ENCODE measurements at regions not wholly inside any gene's neighbourhood (a gene's known extent, or its start where the extent isn't known, plus 50 kb on each side); places are given as distances from the start of the nearest gene placed in this dataset.

GRCh38 chr3:116916836-116917235 lies 207.3 kb downstream of the TUSC7 start:
- H3K4me3 ChIP-seq (ENCODE audit: low read length), result no peak overlapping the region
- Mint-ChIP-seq H3K27ac (no peak overlapping the region), H3K4me1 (no peaks in the 10 kb centered on the region), H3K9me3 (peaks cover 1 to 4% (median 2%) of the 10 kb centered on the region in 5 donors), H3K27me3 (peaks cover 0 to 1% of the 10 kb centered on the region in 2 donors), H3K4me3 (no peak overlapping the region), H3K36me3 (no peaks in the 10 kb centered on the region)
- H3K36me3 ChIP-seq (ENCODE audit: insufficient read depth, low read length), result no peaks in the 10 kb centered on the region
- no peak overlapping the region for H3K27ac ChIP-seq (ENCODE audit: low read depth, low read length)
- H3K9me3 ChIP-seq (ENCODE audit: low read length), result no peaks in the 10 kb centered on the region
- H3K27me3 ChIP-seq (ENCODE audit: insufficient read depth, low read length, poor library complexity, severe bottlenecking), result no peaks in the 10 kb centered on the region
- POLR2A ChIA-PET, result no interaction called here
- no peaks in the 10 kb centered on the region for H3K4me1 ChIP-seq (ENCODE audit: insufficient read depth, low read length)
- CTCF ChIA-PET, result no interaction called here
- no peak for DNase-seq

DNA sequence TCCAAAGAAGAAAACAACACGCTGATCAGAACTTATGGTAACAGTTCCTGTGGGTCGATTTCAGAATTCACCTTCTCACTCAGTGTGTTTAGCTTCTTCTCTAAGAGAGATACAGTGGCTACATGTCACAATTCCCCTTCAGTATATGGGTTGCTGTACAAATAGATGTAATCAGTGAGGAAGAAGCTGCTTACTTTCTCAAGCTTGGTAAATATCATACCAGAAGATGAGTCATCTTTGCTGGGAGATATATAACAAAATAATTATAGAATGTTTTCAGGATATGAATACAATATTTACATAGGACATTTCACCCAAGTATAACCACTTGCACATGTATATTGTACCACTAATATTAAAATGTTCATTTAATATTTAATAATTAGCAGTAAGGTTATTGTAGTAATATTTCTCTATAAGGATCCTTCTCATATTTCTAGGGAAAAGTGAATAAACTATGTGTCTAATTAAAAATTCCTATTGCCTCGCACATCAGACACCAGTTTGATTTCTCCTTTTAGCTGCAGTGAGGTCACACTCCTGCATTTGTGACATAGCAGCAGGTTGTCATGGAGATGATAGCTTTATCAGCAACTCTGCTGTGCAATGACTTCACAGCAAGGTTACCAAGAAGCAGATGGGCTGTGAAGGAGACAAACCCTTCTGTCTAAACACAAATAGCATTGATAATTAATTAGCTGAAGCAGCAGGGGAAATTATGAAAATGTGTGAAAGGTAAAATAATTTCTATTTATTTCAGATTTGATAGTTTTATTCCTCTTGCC lies 211.4 kb downstream of the TUSC7 start:
- H3K9me3 Mint-ChIP-seq, result peaks cover 8 to 27% (median 12%) of the 10 kb centered on the region in 5 donors
- no peaks in the 10 kb centered on the region for H3K4me1 Mint-ChIP-seq
- CTCF ChIA-PET, result no interaction called here
- no peak overlapping the region for H3K27ac Mint-ChIP-seq
- H3K27me3 ChIP-seq (ENCODE audit: insufficient read depth, low read length, poor library complexity, severe bottlenecking), result no peaks in the 10 kb centered on the region
- no peaks in the 10 kb centered on the region for H3K27me3 Mint-ChIP-seq
- H3K4me3 ChIP-seq (ENCODE audit: low read length), result no peak overlapping the region
- H3K27ac ChIP-seq (ENCODE audit: low read depth, low read length), result no peak overlapping the region
- no peaks in the 10 kb centered on the region for H3K4me1 ChIP-seq (ENCODE audit: insufficient read depth, low read length)
- no peaks in the 10 kb centered on the region for H3K36me3 Mint-ChIP-seq
- no peaks in the 10 kb centered on the region for H3K9me3 ChIP-seq (ENCODE audit: low read length)
- POLR2A ChIA-PET, result no interaction called here
- no peaks in the 10 kb centered on the region for H3K36me3 ChIP-seq (ENCODE audit: insufficient read depth, low read length)
- no peak overlapping the region for H3K4me3 Mint-ChIP-seq
- DNase-seq, result no peak

- H3K36me3 ChIP-seq (ENCODE audit: insufficient read depth, low read length), result no peaks in the 10 kb centered on the region
- no peaks in the 10 kb centered on the region for H3K4me1 Mint-ChIP-seq
- H3K27me3 Mint-ChIP-seq, result no peaks in the 10 kb centered on the region
- H3K4me3 ChIP-seq (ENCODE audit: low read length), result no peak overlapping the region
- no peaks in the 10 kb centered on the region for H3K4me1 ChIP-seq (ENCODE audit: insufficient read depth, low read length)
- H3K27ac Mint-ChIP-seq, result no peak overlapping the region
- no peak overlapping the region for H3K27ac ChIP-seq (ENCODE audit: low read depth, low read length)
- no peaks in the 10 kb centered on the region for H3K36me3 Mint-ChIP-seq
- no peak for DNase-seq
- H3K9me3 Mint-ChIP-seq, result peaks cover 10 to 30% (median 17%) of the 10 kb centered on the region in 5 donors
- POLR2A ChIA-PET, result no interaction called here
- no peaks in the 10 kb centered on the region for H3K9me3 ChIP-seq (ENCODE audit: low read length)
- no peaks in the 10 kb centered on the region for H3K27me3 ChIP-seq (ENCODE audit: insufficient read depth, low read length, poor library complexity, severe bottlenecking)
- CTCF ChIA-PET, result no interaction called here
- no peak overlapping the region for H3K4me3 Mint-ChIP-seq
Observed at GRCh38 chr3:116927918-116928317, 218.3 kb downstream of the TUSC7 start.

GRCh38 chr3:116929505-116930222 lies 220.1 kb downstream of the TUSC7 start:
- Mint-ChIP-seq H3K4me3 (no peak overlapping the region), H3K36me3 (no peaks in the 10 kb centered on the region), H3K9me3 (peaks cover 10 to 22% (median 12%) of the 10 kb centered on the region in 5 donors), H3K4me1 (no peaks in the 10 kb centered on the region), H3K27me3 (no peaks in the 10 kb centered on the region), H3K27ac (no peak overlapping the region)
- Histone ChIP-seq H3K4me1 (ENCODE audit: insufficient read depth, low read length) (no peaks in the 10 kb centered on the region), H3K4me3 (ENCODE audit: low read length) (no peak overlapping the region), H3K27me3 (ENCODE audit: insufficient read depth, low read length, poor library complexity, severe bottlenecking) (no peaks in the 10 kb centered on the region), H3K36me3 (ENCODE audit: insufficient read depth, low read length) (no peaks in the 10 kb centered on the region), H3K27ac (ENCODE audit: low read depth, low read length) (no peak overlapping the region), H3K9me3 (ENCODE audit: low read length) (no peaks in the 10 kb centered on the region)
- CTCF ChIA-PET, result no interaction called here
- no peak for DNase-seq
- POLR2A ChIA-PET, result no interaction called here

DNA sequence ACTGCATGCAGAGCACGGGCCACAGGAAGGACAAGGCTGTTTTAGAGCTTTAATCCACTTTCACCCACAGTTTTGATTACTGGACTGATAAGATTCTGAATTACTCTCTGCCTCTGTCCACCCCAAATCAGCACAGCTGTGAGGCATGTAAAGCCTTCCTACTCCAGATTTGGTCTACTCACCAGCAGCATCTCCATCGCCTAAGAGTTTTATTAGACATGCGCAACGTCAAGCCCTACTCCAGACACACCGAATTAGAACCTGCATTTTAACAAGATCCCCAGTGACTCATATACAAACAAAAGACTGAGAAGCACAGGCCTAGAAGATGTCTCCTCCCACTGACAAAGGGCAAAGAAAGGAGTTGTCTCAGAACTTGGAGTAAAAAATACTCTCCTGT lies 221.2 kb downstream of the TUSC7 start:
- H3K27me3 Mint-ChIP-seq, result peaks cover 0 to 2% of the 10 kb centered on the region in 2 donors
- ChIA-PET CTCF (no interaction called here), POLR2A (no interaction called here)
- H3K4me3 Mint-ChIP-seq, result no peak overlapping the region
- no peaks in the 10 kb centered on the region for H3K4me1 Mint-ChIP-seq
- H3K9me3 Mint-ChIP-seq, result peaks cover 6 to 17% (median 7%) of the 10 kb centered on the region in 5 donors
- Histone ChIP-seq H3K4me1 (ENCODE audit: insufficient read depth, low read length) (no peaks in the 10 kb centered on the region), H3K4me3 (ENCODE audit: low read length) (no peak overlapping the region), H3K27ac (ENCODE audit: low read depth, low read length) (no peak overlapping the region), H3K27me3 (ENCODE audit: insufficient read depth, low read length, poor library complexity, severe bottlenecking) (no peaks in the 10 kb centered on the region), H3K9me3 (ENCODE audit: low read length) (no peaks in the 10 kb centered on the region), H3K36me3 (ENCODE audit: insufficient read depth, low read length) (no peaks in the 10 kb centered on the region)
- no peaks in the 10 kb centered on the region for H3K36me3 Mint-ChIP-seq
- no peak for DNase-seq
- H3K27ac Mint-ChIP-seq, result no peak overlapping the region

- Mint-ChIP-seq H3K27me3 (peaks cover 0 to 2% of the 10 kb centered on the region in 2 donors), H3K4me1 (no peaks in the 10 kb centered on the region), H3K36me3 (no peaks in the 10 kb centered on the region), H3K27ac (no peak overlapping the region), H3K9me3 (peaks cover 0 to 24% (median 3%) of the 10 kb centered on the region in 5 donors), H3K4me3 (no peak overlapping the region)
- Histone ChIP-seq H3K36me3 (ENCODE audit: insufficient read depth, low read length) (no peaks in the 10 kb centered on the region), H3K9me3 (ENCODE audit: low read length) (no peaks in the 10 kb centered on the region), H3K4me1 (ENCODE audit: insufficient read depth, low read length) (no peaks in the 10 kb centered on the region), H3K27me3 (ENCODE audit: insufficient read depth, low read length, poor library complexity, severe bottlenecking) (no peaks in the 10 kb centered on the region), H3K4me3 (ENCODE audit: low read length) (no peak overlapping the region), H3K27ac (ENCODE audit: low read depth, low read length) (no peak overlapping the region)
- POLR2A ChIA-PET, result no interaction called here
- DNase-seq, result no peak
- CTCF ChIA-PET, result no interaction called here
Observed at GRCh38 chr3:116939091-116939490, 229.5 kb downstream of the TUSC7 start.

GRCh38 chr3:116939550-116939949 lies 230.0 kb downstream of the TUSC7 start:
- no peaks in the 10 kb centered on the region for H3K36me3 Mint-ChIP-seq

GRCh38 chr3:116940719-116941118 lies 231.1 kb downstream of the TUSC7 start:
- Histone ChIP-seq H3K27me3 (ENCODE audit: insufficient read depth, low read length, poor library complexity, severe bottlenecking) (no peaks in the 10 kb centered on the region), H3K9me3 (ENCODE audit: low read length) (no peaks in the 10 kb centered on the region), H3K36me3 (ENCODE audit: insufficient read depth, low read length) (no peaks in the 10 kb centered on the region), H3K4me1 (ENCODE audit: insufficient read depth, low read length) (no peaks in the 10 kb centered on the region), H3K27ac (ENCODE audit: low read depth, low read length) (no peak overlapping the region), H3K4me3 (ENCODE audit: low read length) (no peak overlapping the region)
- Mint-ChIP-seq H3K9me3 (peaks cover 0 to 19% (median 3%) of the 10 kb centered on the region in 5 donors), H3K36me3 (no peaks in the 10 kb centered on the region), H3K27me3 (no peaks in the 10 kb centered on the region), H3K4me1 (no peaks in the 10 kb centered on the region), H3K27ac (no peak overlapping the region), H3K4me3 (no peak overlapping the region)
- ChIA-PET POLR2A (no interaction called here), CTCF (no interaction called here)
- DNase-seq, result no peak

More at GRCh38 chr3:116939550-116939949, 230.0 kb downstream of the TUSC7 start:
- H3K4me3 ChIP-seq (ENCODE audit: low read length), result no peak overlapping the region
- H3K27ac ChIP-seq (ENCODE audit: low read depth, low read length), result no peak overlapping the region
- H3K27me3 Mint-ChIP-seq, result peaks cover 0 to 2% of the 10 kb centered on the region in 2 donors
- H3K9me3 Mint-ChIP-seq, result peaks cover 0 to 24% (median 3%) of the 10 kb centered on the region in 5 donors
- CTCF ChIA-PET, result no interaction called here
- no peak overlapping the region for H3K4me3 Mint-ChIP-seq
- no peak for DNase-seq
- H3K4me1 ChIP-seq (ENCODE audit: insufficient read depth, low read length), result no peaks in the 10 kb centered on the region
- no peaks in the 10 kb centered on the region for H3K9me3 ChIP-seq (ENCODE audit: low read length)
- H3K4me1 Mint-ChIP-seq, result no peaks in the 10 kb centered on the region
- H3K36me3 ChIP-seq (ENCODE audit: insufficient read depth, low read length), result no peaks in the 10 kb centered on the region
- H3K27me3 ChIP-seq (ENCODE audit: insufficient read depth, low read length, poor library complexity, severe bottlenecking), result no peaks in the 10 kb centered on the region
- POLR2A ChIA-PET, result no interaction called here
- H3K27ac Mint-ChIP-seq, result no peak overlapping the region

Measured in CD8-positive, alpha-beta memory T cell (primary cell).